GM12878 (cell line): ENCODE measurements at regions not wholly inside any gene's neighbourhood (a gene's known extent, or its start where the extent isn't known, plus 50 kb on each side); places are given as distances from the start of the nearest gene placed in this dataset.

Source experiments
- BCLAF1 ChIP-seq: fragments of 450-650 bp; IDR thresholded peaks from 2 replicates; pipeline ENCODE4 v1.6.1; 2017; ENCODE audit warnings: antibody characterized with exemption, mild to moderate bottlenecking, moderate library complexity
- CBFB ChIP-seq: IDR thresholded peaks from 2 replicates; pipeline ENCODE4 v1.6.1; 2016; ENCODE audit warnings: antibody characterized with exemption, low read depth
- E2F8 ChIP-seq: fragments of 450-650 bp; IDR thresholded peaks from 2 replicates; pipeline ENCODE4 v1.6.1; 2018; ENCODE audit warnings: mild to moderate bottlenecking, low read depth, moderate library complexity; ENCODE audit not compliant: partially characterized antibody
- E4F1 ChIP-seq: fragments of 450-650 bp; IDR thresholded peaks from 2 replicates; pipeline ENCODE4 v1.6.1; 2018; ENCODE audit warnings: borderline replicate concordance, mild to moderate bottlenecking; ENCODE audit not compliant: partially characterized antibody
- FOXK2 ChIP-seq: fragments of 450-650 bp; IDR thresholded peaks from 2 replicates; pipeline ENCODE4 v1.6.1; 2017; ENCODE audit warnings: mild to moderate bottlenecking, moderate library complexity
- IKZF2 ChIP-seq, 2 experiments: fragments of 450-650 bp; IDR thresholded peaks; 2 replicates each; pipeline ENCODE4 v1.6.1; 2017; ENCODE audit warnings: mild to moderate bottlenecking in 2 of 2, moderate library complexity in 2 of 2
- LARP7 ChIP-seq: fragments of 450-650 bp; IDR thresholded peaks from 2 replicates; pipeline ENCODE4 v1.6.1; 2017; ENCODE audit warnings: mild to moderate bottlenecking
- MAX ChIP-seq: IDR thresholded peaks from 2 replicates; pipeline ENCODE4 v1.6.1; 2012; ENCODE audit warnings: low read depth, low read length, improper control_type of control experiment
- SMAD1 ChIP-seq: fragments of 450-650 bp; IDR thresholded peaks from 2 replicates; pipeline ENCODE4 v1.6.1; 2018; ENCODE audit warnings: mild to moderate bottlenecking, low read depth; ENCODE audit not compliant: partially characterized antibody
- SRF ChIP-seq, 2 experiments: IDR thresholded peaks; 2 replicates each; pipeline ENCODE4 v1.6.1; 2011; ENCODE audit warnings: low read depth in 2 of 2, low read length in 2 of 2, mild to moderate bottlenecking in 1 of 2, moderate library complexity in 1 of 2
- STAT1 ChIP-seq: fragments of 450-650 bp; conservative IDR thresholded peaks from 2 replicates; pipeline ENCODE4 v1.6.1; 2014; ENCODE audit warnings: antibody characterized with exemption, mild to moderate bottlenecking
- TAF1 ChIP-seq: IDR thresholded peaks from 2 replicates; pipeline ENCODE4 v1.6.1; 2011; ENCODE audit warnings: mild to moderate bottlenecking, low read depth, low read length, borderline replicate concordance
- ZNF384 ChIP-seq: IDR thresholded peaks from 2 replicates; pipeline ENCODE4 v1.6.1; 2012; ENCODE audit warnings: low read depth, mild to moderate bottlenecking, low read length, improper control_type of control experiment, borderline replicate concordance
- ZNF622 ChIP-seq: fragments of 450-650 bp; IDR thresholded peaks from 2 replicates; pipeline ENCODE4 v1.6.1; 2017; ENCODE audit warnings: mild to moderate bottlenecking, inconsistent platforms

GRCh38 chr7:15938115-15938514, 251.6 kb upstream of the MEOX2 start (continued):
- TF ChIP-seq E4F1: no peak
- no peak for TF ChIP-seq MAX
- TF ChIP-seq SMAD1: no peak
- no peak for TF ChIP-seq ZNF622
- TF ChIP-seq STAT1: no peak
- no peak for TF ChIP-seq ZNF384
- TF ChIP-seq BCLAF1: no peak
- no peak for TF ChIP-seq CBFB
- TF ChIP-seq E2F8: no peak
- no peak for TF ChIP-seq LARP7
- TF ChIP-seq TAF1: no peak
- no peak for TF ChIP-seq FOXK2
- TF ChIP-seq IKZF2 (IDR thresholded peaks at IDR 0.05): no peak
- TF ChIP-seq SRF (IDR thresholded peaks at IDR 0.05; ENCODE audit: low read depth in 2 of 2, low read length in 2 of 2): no peak
- TF ChIP-seq, all 136 proteins: peak for 0
